ENCODE measurements at regions not wholly inside any gene's neighbourhood (a gene's known extent, or its start where the extent isn't known, plus 50 kb on each side); places are given as distances from the start of the nearest gene placed in this dataset.

- Mint-ChIP-seq H3K4me3 (no peak overlapping the region), H3K4me1 (no peaks in the 10 kb centered on the region), H3K27me3 (ENCODE audit: low read depth in 3 of 3) (peaks cover 0 to 15% (median 2%) of the 10 kb centered on the region in 3 donors), H3K27ac (no peak overlapping the region), H3K36me3 (no peaks in the 10 kb centered on the region), H3K9me3 (peaks cover 4 to 26% (median 16%) of the 10 kb centered on the region in 6 donors)
- no peak for DNase-seq
Observed at GRCh38 chr10:119996944-119997343, 104.4 kb downstream of the SEC23IP start.

- no peaks in the 10 kb centered on the region for H3K36me3 Mint-ChIP-seq
- DNase-seq: no peak
- H3K4me1 Mint-ChIP-seq: no peaks in the 10 kb centered on the region
- H3K27me3 Mint-ChIP-seq (ENCODE audit: low read depth in 3 of 3): peaks cover 0 to 15% (median 0%) of the 10 kb centered on the region in 3 donors
- H3K4me3 Mint-ChIP-seq: no peak overlapping the region
- no peak overlapping the region for H3K27ac Mint-ChIP-seq
- H3K9me3 Mint-ChIP-seq: peaks cover 4 to 26% (median 16%) of the 10 kb centered on the region in 6 donors
Observed at GRCh38 chr10:119997429-119997828, 104.9 kb downstream of the SEC23IP start.

GRCh38 chr10:120002785-120003184 is 110.3 kb downstream of the SEC23IP start:
- Mint-ChIP-seq H3K27me3 (ENCODE audit: low read depth in 3 of 3) (peaks cover 3 to 8% (median 6%) of the 10 kb centered on the region in 3 donors), H3K27ac (no peak overlapping the region), H3K4me1 (no peaks in the 10 kb centered on the region), H3K36me3 (no peaks in the 10 kb centered on the region), H3K4me3 (no peak overlapping the region), H3K9me3 (peaks cover 0 to 1% (median 0%) of the 10 kb centered on the region in 6 donors)
- no peak for DNase-seq

GRCh38 chr10:120005207-120006201 is 113.0 kb downstream of the SEC23IP start:
- H3K4me1 Mint-ChIP-seq: no peaks in the 10 kb centered on the region
- H3K36me3 Mint-ChIP-seq: no peaks in the 10 kb centered on the region
- no peak for DNase-seq
- H3K4me3 Mint-ChIP-seq: no peak overlapping the region
- H3K27ac Mint-ChIP-seq: no peak overlapping the region
- H3K27me3 Mint-ChIP-seq (ENCODE audit: low read depth in 3 of 3): peaks cover 4 to 10% (median 6%) of the 10 kb centered on the region in 3 donors
- H3K9me3 Mint-ChIP-seq: no peaks in the 10 kb centered on the region

GRCh38 chr10:120007261-120007660 is 114.7 kb downstream of the SEC23IP start:
- Mint-ChIP-seq H3K27me3 (ENCODE audit: low read depth in 3 of 3) (peaks cover 2 to 12% (median 6%) of the 10 kb centered on the region in 3 donors), H3K27ac (no peak overlapping the region), H3K4me3 (no peak overlapping the region), H3K36me3 (no peaks in the 10 kb centered on the region), H3K9me3 (no peaks in the 10 kb centered on the region), H3K4me1 (no peaks in the 10 kb centered on the region)
- DNase-seq: no peak

- no peaks in the 10 kb centered on the region for H3K4me1 Mint-ChIP-seq
- H3K27ac Mint-ChIP-seq: no peak overlapping the region
- no peak for DNase-seq
- peaks cover 2 to 15% (median 3%) of the 10 kb centered on the region in 3 donors for H3K27me3 Mint-ChIP-seq (ENCODE audit: low read depth in 3 of 3)
- H3K9me3 Mint-ChIP-seq: no peaks in the 10 kb centered on the region
- H3K4me3 Mint-ChIP-seq: no peak overlapping the region
- H3K36me3 Mint-ChIP-seq: no peaks in the 10 kb centered on the region
Observed at GRCh38 chr10:120011359-120012130, 119.0 kb downstream of the SEC23IP start.

- H3K4me1 Mint-ChIP-seq: no peaks in the 10 kb centered on the region
- H3K4me3 Mint-ChIP-seq: no peak overlapping the region
- no peaks in the 10 kb centered on the region for H3K9me3 Mint-ChIP-seq
- no peak for DNase-seq
- H3K27me3 Mint-ChIP-seq (ENCODE audit: low read depth in 3 of 3): peaks cover under 1 to 15% (median 2%) of the 10 kb centered on the region in 3 donors
- H3K27ac Mint-ChIP-seq: no peak overlapping the region
- H3K36me3 Mint-ChIP-seq: no peaks in the 10 kb centered on the region
Observed at GRCh38 chr10:120012131-120012400, 119.5 kb downstream of the SEC23IP start.

- Mint-ChIP-seq H3K9me3 (no peaks in the 10 kb centered on the region), H3K4me1 (no peaks in the 10 kb centered on the region), H3K27me3 (ENCODE audit: low read depth in 3 of 3) (peaks cover 0 to 15% (median 2%) of the 10 kb centered on the region in 3 donors), H3K36me3 (no peaks in the 10 kb centered on the region), H3K27ac (no peak overlapping the region), H3K4me3 (no peak overlapping the region)
- no peak for DNase-seq
Observed at GRCh38 chr10:120012566-120012965, 120.0 kb downstream of the SEC23IP start.

GRCh38 chr10:120014031-120014430 is 121.5 kb downstream of the SEC23IP start:
- Mint-ChIP-seq H3K4me1 (no peaks in the 10 kb centered on the region), H3K27ac (no peak overlapping the region), H3K36me3 (no peaks in the 10 kb centered on the region), H3K27me3 (ENCODE audit: low read depth in 3 of 3) (peaks cover 0 to 13% (median 6%) of the 10 kb centered on the region in 3 donors), H3K9me3 (no peaks in the 10 kb centered on the region), H3K4me3 (no peak overlapping the region)
- DNase-seq: no peak

GRCh38 chr10:120015064-120015463 is 122.5 kb downstream of the SEC23IP start:
- Mint-ChIP-seq H3K4me3 (no peak overlapping the region), H3K9me3 (no peaks in the 10 kb centered on the region), H3K27me3 (ENCODE audit: low read depth in 3 of 3) (peaks cover 0 to 12% (median 3%) of the 10 kb centered on the region in 3 donors), H3K4me1 (no peaks in the 10 kb centered on the region), H3K27ac (no peak overlapping the region), H3K36me3 (no peaks in the 10 kb centered on the region)
- no peak for DNase-seq

- H3K4me3 Mint-ChIP-seq: no peak overlapping the region
- no peak for DNase-seq
- no peak overlapping the region for H3K27ac Mint-ChIP-seq
- H3K4me1 Mint-ChIP-seq: no peaks in the 10 kb centered on the region
- no peaks in the 10 kb centered on the region for H3K36me3 Mint-ChIP-seq
- H3K27me3 Mint-ChIP-seq (ENCODE audit: low read depth in 3 of 3): peaks cover 2 to 15% (median 11%) of the 10 kb centered on the region in 3 donors
- H3K9me3 Mint-ChIP-seq: peaks cover 0 to 1% (median 0%) of the 10 kb centered on the region in 6 donors
Observed at GRCh38 chr10:120016906-120017305, 124.4 kb downstream of the SEC23IP start.

GRCh38 chr10:120017733-120018417 is 125.3 kb downstream of the SEC23IP start:
- H3K36me3 Mint-ChIP-seq: no peaks in the 10 kb centered on the region

GRCh38 chr10:120018695-120019094 is 126.2 kb downstream of the SEC23IP start:
- H3K4me3 Mint-ChIP-seq: no peak overlapping the region
- H3K27ac Mint-ChIP-seq: no peak overlapping the region
- no peak for DNase-seq
- no peaks in the 10 kb centered on the region for H3K36me3 Mint-ChIP-seq
- peaks cover 0 to 1% (median 0%) of the 10 kb centered on the region in 6 donors for H3K9me3 Mint-ChIP-seq
- H3K4me1 Mint-ChIP-seq: no peaks in the 10 kb centered on the region
- peaks cover 2 to 16% (median 11%) of the 10 kb centered on the region in 3 donors for H3K27me3 Mint-ChIP-seq (ENCODE audit: low read depth in 3 of 3)

More at GRCh38 chr10:120017733-120018417, 125.3 kb downstream of the SEC23IP start:
- Mint-ChIP-seq H3K27me3 (ENCODE audit: low read depth in 3 of 3) (peaks cover 2 to 16% (median 11%) of the 10 kb centered on the region in 3 donors), H3K4me1 (no peaks in the 10 kb centered on the region), H3K9me3 (peaks cover 0 to 1% (median 0%) of the 10 kb centered on the region in 6 donors), H3K4me3 (no peak overlapping the region), H3K27ac (no peak overlapping the region)
- DNase-seq: no peak
